HCT116 (cell line): ENCODE measurements at regions not wholly inside any gene's neighbourhood (a gene's known extent, or its start where the extent isn't known, plus 50 kb on each side); places are given as distances from the start of the nearest gene placed in this dataset.

Source experiments
- CBX3 ChIP-seq: IDR thresholded peaks from 2 replicates; pipeline ENCODE4 v1.6.1; 2012; ENCODE audit warnings: low read depth
- EGR1 ChIP-seq: IDR thresholded peaks from 2 replicates; pipeline ENCODE4 v1.6.1; 2012; ENCODE audit warnings: low read depth
- EZH2 ChIP-seq: fragments of 200-600 bp; sonication (generic); IDR thresholded peaks from 2 replicates; pipeline ENCODE4 v1.6.1; 2017; ENCODE audit warnings: antibody characterized with exemption, mixed run types
- EZH2phosphoT487 ChIP-seq: fragments of 200-600 bp; IDR thresholded peaks from 2 replicates; pipeline ENCODE4 v1.6.1; 2018; ENCODE audit warnings: antibody characterized with exemption, borderline replicate concordance
- FOSL1 ChIP-seq: IDR thresholded peaks from 2 replicates; pipeline ENCODE4 v1.6.1; 2012; ENCODE audit warnings: low read depth
- JUND ChIP-seq: IDR thresholded peaks from 2 replicates; pipeline ENCODE4 v1.6.1; 2012
- POLR2A ChIP-seq: IDR thresholded peaks from 2 replicates; pipeline ENCODE4 v1.7.0; 2011; ENCODE audit warnings: borderline replicate concordance; ENCODE audit not compliant: insufficient read depth, insufficient read length; ENCODE audit errors: extremely low read depth
- RAD21 ChIP-seq: IDR thresholded peaks from 2 replicates; pipeline ENCODE4 v1.6.1; 2012; ENCODE audit warnings: low read depth, mild to moderate bottlenecking
- SP1 ChIP-seq: IDR thresholded peaks from 2 replicates; pipeline ENCODE4 v1.6.1; 2012; ENCODE audit warnings: low read depth
- ZNF274 ChIP-seq: fragments of 200-500 bp; sonication (Bioruptor generic); IDR thresholded peaks from 2 replicates; pipeline ENCODE4 v1.6.1; 2014; ENCODE audit warnings: mild to moderate bottlenecking, low read depth, low read length, inconsistent platforms
- TF ChIP-seq, protein P1 (sequence below), 3 experiments: fragments of 200-600 bp in 1 of 3; sonication (generic) in 1 of 3; IDR thresholded peaks in 2 of 3; conservative IDR thresholded peaks in 1 of 3; 2 replicates each; pipeline ENCODE4 v1.5.1; 2012 to 2017; ENCODE audit warnings: low read depth in 2 of 3, low read length in 2 of 3, antibody characterized with exemption in 1 of 3, borderline replicate concordance in 1 of 3, control low read depth in 1 of 3, mild to moderate bottlenecking in 1 of 3, mixed read lengths in 1 of 3, mixed run types in 1 of 3, moderate library complexity in 1 of 3; ENCODE audit not compliant: insufficient read depth in 1 of 3
- TF ChIP-seq, protein P2 (sequence below): IDR thresholded peaks from 2 replicates; pipeline ENCODE4 v1.6.1; 2012; ENCODE audit warnings: low read depth
- TF ChIP-seq, protein P3 (sequence below): IDR thresholded peaks from 2 replicates; pipeline ENCODE4 v1.6.1; 2012
- TF ChIP-seq, protein P4 (sequence below): IDR thresholded peaks from 2 replicates; pipeline ENCODE4 v1.6.1; 2012

DNA sequence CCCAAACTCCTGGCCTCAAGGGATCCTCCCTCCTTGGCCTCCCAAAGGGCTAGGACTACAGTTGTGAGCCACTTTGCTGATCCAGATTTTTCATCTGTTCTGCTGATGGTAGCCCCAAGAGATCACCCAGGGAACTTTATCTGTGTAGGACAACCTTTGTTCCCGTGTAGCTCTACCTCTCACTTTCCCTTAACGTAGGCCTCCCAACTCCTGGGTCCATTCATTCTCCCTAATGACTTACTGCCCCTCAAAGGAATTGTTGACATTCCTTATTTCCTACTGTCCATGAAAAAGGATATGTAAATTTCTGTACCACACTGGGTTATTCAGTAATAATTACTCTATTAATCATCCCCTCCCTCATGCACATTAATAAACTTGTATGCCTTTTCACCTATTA lies 51.0 kb upstream of the PHF24 start:
- TF ChIP-seq, protein P1, sequence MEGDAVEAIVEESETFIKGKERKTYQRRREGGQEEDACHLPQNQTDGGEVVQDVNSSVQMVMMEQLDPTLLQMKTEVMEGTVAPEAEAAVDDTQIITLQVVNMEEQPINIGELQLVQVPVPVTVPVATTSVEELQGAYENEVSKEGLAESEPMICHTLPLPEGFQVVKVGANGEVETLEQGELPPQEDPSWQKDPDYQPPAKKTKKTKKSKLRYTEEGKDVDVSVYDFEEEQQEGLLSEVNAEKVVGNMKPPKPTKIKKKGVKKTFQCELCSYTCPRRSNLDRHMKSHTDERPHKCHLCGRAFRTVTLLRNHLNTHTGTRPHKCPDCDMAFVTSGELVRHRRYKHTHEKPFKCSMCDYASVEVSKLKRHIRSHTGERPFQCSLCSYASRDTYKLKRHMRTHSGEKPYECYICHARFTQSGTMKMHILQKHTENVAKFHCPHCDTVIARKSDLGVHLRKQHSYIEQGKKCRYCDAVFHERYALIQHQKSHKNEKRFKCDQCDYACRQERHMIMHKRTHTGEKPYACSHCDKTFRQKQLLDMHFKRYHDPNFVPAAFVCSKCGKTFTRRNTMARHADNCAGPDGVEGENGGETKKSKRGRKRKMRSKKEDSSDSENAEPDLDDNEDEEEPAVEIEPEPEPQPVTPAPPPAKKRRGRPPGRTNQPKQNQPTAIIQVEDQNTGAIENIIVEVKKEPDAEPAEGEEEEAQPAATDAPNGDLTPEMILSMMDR (IDR thresholded peaks at IDR 0.05 in 2 of 3, conservative IDR thresholded peaks at IDR 0.05 in 1 of 3; ENCODE audit: borderline replicate concordance in 1 of 3, insufficient read depth in 1 of 3, low read depth in 2 of 3, low read length in 2 of 3) = no peak
- TF ChIP-seq CBX3 (no peak), ZNF274 (no peak), RAD21 (no peak), JUND (no peak), SP1 (no peak), EZH2 (no peak), POLR2A (no peak), EGR1 (no peak), FOSL1 (no peak), EZH2phosphoT487 (no peak)
- TF ChIP-seq, protein P2, sequence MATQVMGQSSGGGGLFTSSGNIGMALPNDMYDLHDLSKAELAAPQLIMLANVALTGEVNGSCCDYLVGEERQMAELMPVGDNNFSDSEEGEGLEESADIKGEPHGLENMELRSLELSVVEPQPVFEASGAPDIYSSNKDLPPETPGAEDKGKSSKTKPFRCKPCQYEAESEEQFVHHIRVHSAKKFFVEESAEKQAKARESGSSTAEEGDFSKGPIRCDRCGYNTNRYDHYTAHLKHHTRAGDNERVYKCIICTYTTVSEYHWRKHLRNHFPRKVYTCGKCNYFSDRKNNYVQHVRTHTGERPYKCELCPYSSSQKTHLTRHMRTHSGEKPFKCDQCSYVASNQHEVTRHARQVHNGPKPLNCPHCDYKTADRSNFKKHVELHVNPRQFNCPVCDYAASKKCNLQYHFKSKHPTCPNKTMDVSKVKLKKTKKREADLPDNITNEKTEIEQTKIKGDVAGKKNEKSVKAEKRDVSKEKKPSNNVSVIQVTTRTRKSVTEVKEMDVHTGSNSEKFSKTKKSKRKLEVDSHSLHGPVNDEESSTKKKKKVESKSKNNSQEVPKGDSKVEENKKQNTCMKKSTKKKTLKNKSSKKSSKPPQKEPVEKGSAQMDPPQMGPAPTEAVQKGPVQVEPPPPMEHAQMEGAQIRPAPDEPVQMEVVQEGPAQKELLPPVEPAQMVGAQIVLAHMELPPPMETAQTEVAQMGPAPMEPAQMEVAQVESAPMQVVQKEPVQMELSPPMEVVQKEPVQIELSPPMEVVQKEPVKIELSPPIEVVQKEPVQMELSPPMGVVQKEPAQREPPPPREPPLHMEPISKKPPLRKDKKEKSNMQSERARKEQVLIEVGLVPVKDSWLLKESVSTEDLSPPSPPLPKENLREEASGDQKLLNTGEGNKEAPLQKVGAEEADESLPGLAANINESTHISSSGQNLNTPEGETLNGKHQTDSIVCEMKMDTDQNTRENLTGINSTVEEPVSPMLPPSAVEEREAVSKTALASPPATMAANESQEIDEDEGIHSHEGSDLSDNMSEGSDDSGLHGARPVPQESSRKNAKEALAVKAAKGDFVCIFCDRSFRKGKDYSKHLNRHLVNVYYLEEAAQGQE = no peak
- TF ChIP-seq, protein P3, sequence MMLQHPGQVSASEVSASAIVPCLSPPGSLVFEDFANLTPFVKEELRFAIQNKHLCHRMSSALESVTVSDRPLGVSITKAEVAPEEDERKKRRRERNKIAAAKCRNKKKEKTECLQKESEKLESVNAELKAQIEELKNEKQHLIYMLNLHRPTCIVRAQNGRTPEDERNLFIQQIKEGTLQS = no peak
- TF ChIP-seq, protein P4, sequence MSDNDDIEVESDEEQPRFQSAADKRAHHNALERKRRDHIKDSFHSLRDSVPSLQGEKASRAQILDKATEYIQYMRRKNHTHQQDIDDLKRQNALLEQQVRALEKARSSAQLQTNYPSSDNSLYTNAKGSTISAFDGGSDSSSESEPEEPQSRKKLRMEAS = no peak
